ENCODE measurements at regions not wholly inside any gene's neighbourhood (a gene's known extent, or its start where the extent isn't known, plus 50 kb on each side); places are given as distances from the start of the nearest gene placed in this dataset.

GRCh38 chr2:225170162-225170561 lies 127.9 kb upstream of the DOCK10 start:
- H3K27ac ChIP-seq (ENCODE audit: extremely low read depth, low read depth, low read length): no peak overlapping the region
- no peak for TF ChIP-seq ZNF768 (tag by site-specific recombination; IDR thresholded peaks at IDR 0.05)
- no peak for TF ChIP-seq KLF17 (tag by site-specific recombination; IDR thresholded peaks at IDR 0.05)
- TF ChIP-seq ZNF121 (tag by site-specific recombination; IDR thresholded peaks at IDR 0.05): no peak
- no peak for TF ChIP-seq ZNF561 (tag by site-specific recombination; IDR thresholded peaks at IDR 0.05; ENCODE audit: borderline replicate concordance)
- TF ChIP-seq ZNF600 (tag by site-specific recombination; IDR thresholded peaks at IDR 0.05): no peak
- TF ChIP-seq ZNF621 (tag by site-specific recombination; IDR thresholded peaks at IDR 0.05): no peak
- no peak for TF ChIP-seq ZBTB1 (tag by site-specific recombination; IDR thresholded peaks at IDR 0.05)
- TF ChIP-seq ZNF354C (tag by site-specific recombination; IDR thresholded peaks at IDR 0.05; ENCODE audit: borderline replicate concordance, low read depth): no peak
- no peak for TF ChIP-seq ZNF140 (tag by site-specific recombination; IDR thresholded peaks at IDR 0.05)
- no peak for TF ChIP-seq ZNF704 (tag by site-specific recombination; IDR thresholded peaks at IDR 0.05)
- TF ChIP-seq TCF7L2 (IDR thresholded peaks at IDR 0.05; ENCODE audit: borderline replicate concordance, low read depth, low read length): no peak
- no peak for TF ChIP-seq ZXDB (tag by site-specific recombination; IDR thresholded peaks at IDR 0.05)
- POLR2A ChIA-PET: no interaction called here
- no peaks in the 10 kb centered on the region for H3K4me1 ChIP-seq (ENCODE audit: control insufficient read depth, insufficient read depth, low read length)
- H3K4me3 ChIP-seq (ENCODE audit: low read depth, low read length): no peak overlapping the region
- H3K36me3 ChIP-seq (ENCODE audit: control insufficient read depth in 2 of 2, insufficient read depth in 1 of 2, low read length in 2 of 2): no peaks in the 10 kb centered on the region
- H3K9me3 ChIP-seq (ENCODE audit: control insufficient read depth, insufficient read depth, low read depth, low read length): no peaks in the 10 kb centered on the region
- CTCF ChIA-PET: no interaction called here

- Histone ChIP-seq H3K36me3 (ENCODE audit: control insufficient read depth in 2 of 2, insufficient read depth in 1 of 2, low read length in 2 of 2) (no peaks in the 10 kb centered on the region), H3K27ac (ENCODE audit: extremely low read depth, low read depth, low read length) (no peak overlapping the region), H3K4me1 (ENCODE audit: control insufficient read depth, insufficient read depth, low read length) (no peaks in the 10 kb centered on the region), H3K4me3 (ENCODE audit: low read depth, low read length) (no peak overlapping the region), H3K9me3 (ENCODE audit: control insufficient read depth, insufficient read depth, low read depth, low read length) (no peaks in the 10 kb centered on the region)
- TF ChIP-seq ZNF394 (tag by site-specific recombination; IDR thresholded peaks at IDR 0.05; ENCODE audit: borderline replicate concordance) (no peak), ZNF548 (tag by site-specific recombination; IDR thresholded peaks at IDR 0.05) (no peak), MYNN (tag by site-specific recombination; IDR thresholded peaks at IDR 0.05; ENCODE audit: borderline replicate concordance) (no peak), ZFP37 (tag by site-specific recombination; IDR thresholded peaks at IDR 0.05) (no peak), HOXA7 (CRISPR knock-in tag; IDR thresholded peaks at IDR 0.05; ENCODE audit: borderline replicate concordance) (no peak), ZNF670 (tag by site-specific recombination; IDR thresholded peaks at IDR 0.05; ENCODE audit: low read depth) (no peak), ZNF677 (tag by site-specific recombination; IDR thresholded peaks at IDR 0.05) (no peak), ZNF518A (tag by site-specific recombination; conservative IDR thresholded peaks at IDR 0.05; ENCODE audit: low read depth) (no peak), ZBTB17 (tag by site-specific recombination; IDR thresholded peaks at IDR 0.05) (no peak)
- POLR2A ChIA-PET: no interaction called here
- CTCF ChIA-PET: no interaction called here
Measured at GRCh38 chr2:225169396-225169795, 127.1 kb upstream of the DOCK10 start.

All from HEK293 (cell line).